ENCODE measurements at regions not wholly inside any gene's neighbourhood (a gene's known extent, or its start where the extent isn't known, plus 50 kb on each side); places are given as distances from the start of the nearest gene placed in this dataset.

DNA sequence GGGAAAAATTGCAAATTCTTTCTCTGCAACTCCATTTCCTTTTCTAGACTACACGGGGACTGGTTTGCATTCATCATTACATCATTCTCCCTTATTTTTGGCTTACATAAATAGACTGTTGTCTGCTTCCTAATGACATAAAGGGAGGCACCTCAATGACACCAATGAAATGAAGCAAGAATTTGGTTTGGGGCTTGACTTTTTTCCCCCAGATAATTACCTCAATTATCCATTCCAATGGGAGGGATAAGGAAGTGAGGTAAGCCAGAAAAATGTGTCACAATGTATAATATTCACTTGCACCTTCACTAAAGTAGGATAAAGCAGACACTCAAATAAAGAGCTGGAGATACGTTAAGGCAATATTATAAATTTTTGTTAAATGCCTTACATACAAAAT is 240.6 kb upstream of the GRIP1 start:
- no peak for DNase-seq

- no peak for DNase-seq
Measured at GRCh38 chr12:66920205-66920604, 241.3 kb upstream of the GRIP1 start.

- DNase-seq = no peak
Measured at GRCh38 chr12:66921151-66921550, 242.3 kb upstream of the GRIP1 start.

GRCh38 chr12:66925083-66925482 is 246.2 kb upstream of the GRIP1 start:
- DNase-seq = no peak

DNA sequence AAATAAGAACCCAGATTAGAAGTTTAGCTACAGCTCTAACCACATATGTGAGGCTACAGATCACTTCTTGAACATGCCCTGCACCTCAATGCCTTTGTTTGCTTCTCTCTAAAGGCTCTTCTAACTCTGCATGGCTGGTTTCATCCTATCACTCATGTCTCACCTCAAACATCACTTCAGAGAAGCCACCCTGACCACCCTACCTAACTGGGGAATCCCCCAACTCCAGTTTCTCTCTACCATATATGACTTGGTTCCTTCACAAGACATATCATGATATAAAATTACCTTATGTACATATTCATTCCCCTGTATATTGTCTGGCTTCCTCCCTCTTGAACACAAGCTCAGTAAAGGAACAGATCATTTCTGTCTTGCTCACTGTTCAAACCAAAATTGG is 250.2 kb upstream of the GRIP1 start:
- no peak for DNase-seq

DNA sequence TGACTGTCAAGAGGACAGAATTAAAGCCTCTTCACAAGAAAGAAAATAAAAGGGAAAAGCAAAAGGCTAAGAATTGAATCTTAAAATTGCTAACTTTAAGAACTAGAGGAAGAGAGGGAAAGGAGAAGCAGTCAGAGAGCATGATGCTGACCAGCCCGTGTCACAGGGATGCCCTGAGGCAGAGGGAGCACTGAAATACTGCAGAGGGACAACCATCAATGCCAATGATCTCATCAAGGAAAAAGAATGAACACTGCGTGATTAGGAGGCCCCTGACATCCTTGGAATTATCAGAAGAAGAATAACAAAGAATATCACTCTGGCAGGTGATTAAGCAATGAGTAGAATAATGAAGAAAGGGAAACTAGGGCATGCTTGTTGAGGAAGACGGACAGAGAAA is 252.2 kb upstream of the GRIP1 start:
- no peak for DNase-seq

GRCh38 chr12:66932126-66932525 is 253.2 kb upstream of the GRIP1 start:
- DNase-seq = no peak

GRCh38 chr12:66934302-66935062 is 255.6 kb upstream of the GRIP1 start:
- no peak for DNase-seq

- DNase-seq = no peak
Measured at GRCh38 chr12:66941150-66941549, 262.3 kb upstream of the GRIP1 start.

DNA sequence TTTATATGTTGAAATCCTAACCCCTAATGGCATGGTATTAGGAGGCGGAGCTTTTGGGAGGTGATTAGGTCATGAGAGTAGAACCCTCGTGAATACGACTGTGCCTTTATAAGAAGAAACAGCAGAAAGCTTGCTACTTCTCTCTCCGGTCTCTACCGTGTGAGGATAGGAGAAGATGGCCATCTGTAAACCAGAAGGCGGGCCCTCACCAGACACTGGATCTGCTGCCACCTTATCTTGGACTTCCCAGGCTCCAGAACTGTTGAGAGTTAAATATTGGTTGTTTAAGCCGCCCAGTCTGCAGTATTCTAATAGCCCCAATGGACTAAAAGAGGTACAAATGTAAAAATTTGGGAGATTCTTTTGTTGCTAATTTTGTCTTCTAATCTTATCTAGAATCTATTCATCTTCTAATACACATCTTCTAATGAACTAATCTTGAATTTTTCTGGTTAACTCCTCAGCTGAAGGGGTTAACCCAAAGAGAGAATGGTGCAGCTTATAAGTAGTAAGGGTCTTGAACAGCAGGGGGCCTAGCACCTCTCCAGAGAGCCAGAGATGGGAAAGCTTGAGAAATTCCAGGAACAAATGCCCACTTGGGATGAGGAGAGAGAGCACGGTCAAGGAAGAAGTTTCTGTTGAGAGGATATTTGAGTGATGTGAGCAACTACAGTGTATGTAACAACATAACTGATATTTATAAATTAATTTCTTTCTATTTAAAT is 264.0 kb upstream of the GRIP1 start:
- no peak for DNase-seq

GRCh38 chr12:66944365-66944764 is 265.5 kb upstream of the GRIP1 start:
- no peak for DNase-seq

- no peak for DNase-seq
Measured at GRCh38 chr12:66945189-66945817, 266.4 kb upstream of the GRIP1 start.

- no peak for DNase-seq
Measured at GRCh38 chr12:66947119-66947518, 268.2 kb upstream of the GRIP1 start.

- no peak for DNase-seq
Measured at GRCh38 chr12:66952668-66953067, 273.8 kb upstream of the GRIP1 start.

DNA sequence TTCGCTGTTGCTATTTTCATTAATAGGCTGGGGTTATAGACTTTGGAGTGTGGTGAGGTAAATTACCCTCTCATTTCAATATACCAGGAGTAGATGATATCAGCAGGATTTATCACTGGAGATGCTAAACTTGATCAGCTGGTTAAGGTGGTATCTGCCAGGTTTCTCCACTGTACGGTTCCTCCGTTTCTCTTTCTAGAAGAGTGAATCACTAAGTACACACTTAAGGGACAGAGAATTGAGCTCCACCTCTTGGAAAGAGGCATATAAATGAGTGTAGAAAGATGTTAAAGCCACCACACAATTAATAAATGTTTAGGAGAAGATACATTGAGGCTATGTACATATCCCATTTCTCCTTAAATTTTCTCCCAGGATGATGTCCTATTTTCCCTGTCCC is 277.4 kb upstream of the GRIP1 start:
- DNase-seq = no peak

- no peak for DNase-seq
Measured at GRCh38 chr12:66959276-66959675, 280.4 kb upstream of the GRIP1 start.

DNA sequence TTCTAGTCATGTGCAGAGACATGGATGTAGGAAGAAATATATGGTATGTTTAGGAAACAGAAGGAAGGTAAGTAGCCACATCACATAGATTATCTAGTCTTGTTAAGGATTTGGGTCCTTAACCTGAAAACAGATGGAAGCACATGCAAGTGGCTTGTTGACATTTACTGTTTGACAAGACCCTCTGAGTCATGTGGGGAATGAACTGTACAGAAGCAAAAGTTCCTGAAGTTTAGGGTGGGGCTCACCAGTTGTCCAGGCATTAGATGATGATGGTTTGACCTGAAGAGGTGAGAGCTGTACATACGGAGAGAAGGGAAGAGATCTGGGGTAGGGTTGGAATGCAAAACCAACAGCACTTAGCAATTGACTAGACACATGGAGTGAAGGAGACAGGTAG is 281.1 kb upstream of the GRIP1 start:
- DNase-seq = no peak

- no peak for DNase-seq
Measured at GRCh38 chr12:66960704-66961690, 282.1 kb upstream of the GRIP1 start.

- DNase-seq = no peak
Measured at GRCh38 chr12:66962290-66962689, 283.4 kb upstream of the GRIP1 start.

DNA sequence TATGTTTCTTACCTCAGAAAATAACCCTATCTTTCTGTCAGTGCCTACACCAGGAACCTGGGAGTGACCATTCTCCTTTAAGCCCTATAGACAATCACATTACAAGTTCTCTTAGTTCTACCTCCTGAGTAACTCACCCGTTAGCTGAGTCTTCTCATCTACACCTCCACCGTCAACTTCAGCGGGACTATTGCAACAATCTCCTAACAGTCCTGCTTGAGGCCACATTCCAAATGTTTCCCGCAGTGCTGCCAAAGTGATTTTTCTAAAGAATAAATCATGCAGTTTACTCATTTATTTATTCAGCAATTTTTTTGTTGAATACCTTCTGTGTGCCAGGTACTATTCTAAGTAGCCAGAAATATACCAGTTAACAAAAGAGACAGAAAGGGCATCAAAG is 285.0 kb upstream of the GRIP1 start:
- no peak for DNase-seq

- DNase-seq = no peak
Measured at GRCh38 chr12:66964629-66965028, 285.8 kb upstream of the GRIP1 start.

GRCh38 chr12:66965621-66966020 is 286.7 kb upstream of the GRIP1 start:
- no peak for DNase-seq

DNA sequence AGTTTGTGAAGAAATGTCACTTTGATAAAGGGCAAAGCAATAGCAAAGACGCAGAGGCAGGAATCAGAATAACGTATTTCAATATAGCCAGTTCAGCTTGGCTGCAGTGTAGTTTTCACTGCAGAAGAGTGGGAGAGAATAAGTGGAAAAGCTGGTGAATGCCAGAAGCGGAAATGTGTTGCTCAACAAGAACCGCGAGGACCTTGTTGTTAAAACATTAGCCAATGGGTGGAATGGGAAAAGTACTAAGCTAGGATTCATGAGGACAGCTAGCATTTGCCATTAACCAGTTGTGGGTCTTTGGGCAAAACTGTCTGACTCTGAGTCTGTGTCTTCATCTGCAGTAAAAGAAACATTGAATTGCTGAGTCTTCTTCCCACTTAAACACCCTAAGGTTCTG is 292.9 kb upstream of the GRIP1 start:
- no peak for DNase-seq
